K562 (cell line): ENCODE measurements at regions not wholly inside any gene's neighbourhood (a gene's known extent, or its start where the extent isn't known, plus 50 kb on each side); places are given as distances from the start of the nearest gene placed in this dataset.
"Not testable (repeated sequence)": the region's sequence is repeated elsewhere in the genome, so short reads cannot be mapped to it uniquely, and the experiment has no call there.

ENCODE experiments used
- POLR2B ChIP-seq: fragments of 450-650 bp; IDR thresholded peaks from 2 replicates; pipeline ENCODE4 v1.6.1; 2018; ENCODE audit warnings: low read depth; ENCODE audit not compliant: partially characterized antibody
- ZNF232 ChIP-seq: sonication (generic); formaldehyde crosslinking; IDR thresholded peaks from 2 replicates; pipeline ENCODE4 v1.8.0; 2022; ENCODE audit warnings: mild to moderate bottlenecking, missing genetic modification reagents

DNA sequence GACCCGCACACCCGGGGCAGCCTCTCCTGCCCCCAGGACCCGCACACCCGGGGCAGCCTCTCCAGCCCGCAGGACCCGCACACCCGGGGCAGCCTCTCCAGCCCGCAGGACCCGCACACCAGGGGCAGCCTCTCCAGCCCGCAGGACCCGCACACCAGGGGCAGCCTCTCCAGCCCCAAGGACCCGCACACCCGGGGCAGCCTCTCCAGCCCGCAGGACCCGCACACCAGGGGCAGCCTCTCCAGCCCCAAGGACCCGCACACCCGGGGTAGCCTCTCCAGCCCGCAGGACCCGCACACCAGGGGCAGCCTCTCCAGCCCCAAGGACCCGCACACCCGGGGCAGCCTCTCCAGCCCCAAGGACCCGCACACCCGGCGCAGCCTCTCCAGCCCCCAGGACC lies 108.5 kb downstream of the PDGFA start:
- TF ChIP-seq ZNF232 (CRISPR knock-in tag); POLR2B: not testable (repeated sequence)
